ENCODE measurements at regions not wholly inside any gene's neighbourhood (a gene's known extent, or its start where the extent isn't known, plus 50 kb on each side); places are given as distances from the start of the nearest gene placed in this dataset.

- TF ChIP-seq, protein P1, sequence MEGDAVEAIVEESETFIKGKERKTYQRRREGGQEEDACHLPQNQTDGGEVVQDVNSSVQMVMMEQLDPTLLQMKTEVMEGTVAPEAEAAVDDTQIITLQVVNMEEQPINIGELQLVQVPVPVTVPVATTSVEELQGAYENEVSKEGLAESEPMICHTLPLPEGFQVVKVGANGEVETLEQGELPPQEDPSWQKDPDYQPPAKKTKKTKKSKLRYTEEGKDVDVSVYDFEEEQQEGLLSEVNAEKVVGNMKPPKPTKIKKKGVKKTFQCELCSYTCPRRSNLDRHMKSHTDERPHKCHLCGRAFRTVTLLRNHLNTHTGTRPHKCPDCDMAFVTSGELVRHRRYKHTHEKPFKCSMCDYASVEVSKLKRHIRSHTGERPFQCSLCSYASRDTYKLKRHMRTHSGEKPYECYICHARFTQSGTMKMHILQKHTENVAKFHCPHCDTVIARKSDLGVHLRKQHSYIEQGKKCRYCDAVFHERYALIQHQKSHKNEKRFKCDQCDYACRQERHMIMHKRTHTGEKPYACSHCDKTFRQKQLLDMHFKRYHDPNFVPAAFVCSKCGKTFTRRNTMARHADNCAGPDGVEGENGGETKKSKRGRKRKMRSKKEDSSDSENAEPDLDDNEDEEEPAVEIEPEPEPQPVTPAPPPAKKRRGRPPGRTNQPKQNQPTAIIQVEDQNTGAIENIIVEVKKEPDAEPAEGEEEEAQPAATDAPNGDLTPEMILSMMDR (IDR thresholded peaks at IDR 0.05 in 8 of 11, conservative IDR thresholded peaks at IDR 0.05 in 3 of 11): no peak
- no peak for TF ChIP-seq POLR2A (IDR thresholded peaks at IDR 0.05)
Observed at GRCh38 chr22:48630848-48631247, 1196.8 kb downstream of the BRD1 start.

All from spleen (tissue), 7 donors.